Endothelial cell of hepatic sinusoid (primary cell): ENCODE measurements at regions not wholly inside any gene's neighbourhood (a gene's known extent, or its start where the extent isn't known, plus 50 kb on each side); places are given as distances from the start of the nearest gene placed in this dataset.
"Not testable (repeated sequence)": the region's sequence is repeated elsewhere in the genome, so short reads cannot be mapped to it uniquely, and the experiment has no call there.

Source experiments
- in situ Hi-C: cut with HindIII; loops from 2 replicates; pipeline ENCODE4 v1.10.0; 2017; ENCODE audit warnings: low sequenced_read_pairs

DNA sequence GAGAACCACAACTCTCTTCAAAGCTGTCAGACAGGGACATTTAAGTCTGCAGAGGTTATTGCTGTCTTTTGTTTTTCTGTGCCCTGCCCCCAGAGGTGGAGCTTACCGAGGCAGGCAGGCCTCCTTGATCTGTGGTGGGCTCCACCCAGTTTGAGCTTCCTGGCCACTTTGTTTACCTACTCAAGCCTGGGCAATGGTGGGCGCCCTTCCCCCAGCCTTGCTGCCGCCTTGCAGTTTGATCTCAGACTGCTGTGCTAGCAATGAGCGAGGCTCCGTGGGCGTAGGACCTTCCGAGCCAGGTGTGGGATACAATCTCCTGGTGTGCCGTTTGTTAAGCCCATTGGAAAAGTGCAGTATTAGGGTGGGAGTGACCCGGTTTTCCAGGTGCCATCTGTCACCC is 822.1 kb downstream of the KCNMA1 start:
- in situ Hi-C loops: not testable (repeated sequence)

DNA sequence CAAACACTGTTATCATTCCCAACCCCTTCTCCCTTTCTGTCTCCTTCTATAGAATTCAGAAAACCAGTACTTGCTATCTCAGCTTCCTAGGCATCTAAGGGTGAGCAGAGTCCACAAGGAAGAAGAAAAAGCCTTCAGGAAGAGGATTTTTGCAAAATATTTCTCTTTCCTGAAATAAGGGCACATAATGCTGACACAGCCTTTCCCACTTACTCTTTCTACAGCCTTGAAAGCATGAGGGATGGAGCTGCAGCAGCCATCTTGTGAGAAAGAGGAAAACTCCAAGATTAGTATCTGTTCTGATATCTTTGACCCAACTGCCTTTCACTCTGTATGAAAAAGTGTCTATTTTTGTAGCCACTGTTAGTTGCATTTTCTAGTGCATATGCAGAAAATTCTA is 826.2 kb downstream of the KCNMA1 start:
- in situ Hi-C loops: no loop called here

DNA sequence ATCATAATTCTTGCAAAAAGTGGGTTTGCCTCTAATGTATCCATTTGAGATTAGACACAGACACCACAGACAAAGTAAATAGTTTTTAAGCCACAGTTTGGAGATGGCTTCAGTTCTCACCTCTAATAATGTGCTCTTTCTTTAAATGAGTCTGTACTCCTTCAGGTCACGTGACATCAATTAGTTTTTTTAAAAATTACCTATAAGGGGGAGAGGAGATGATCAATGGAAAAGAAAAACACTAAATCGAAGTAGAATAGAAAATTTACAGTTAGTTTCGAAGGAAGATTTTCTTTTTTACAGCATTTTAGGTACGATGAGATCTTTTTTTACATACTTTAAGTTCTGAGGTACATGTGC is 849.2 kb downstream of the KCNMA1 start:
- in situ Hi-C loops: no loop called here

DNA sequence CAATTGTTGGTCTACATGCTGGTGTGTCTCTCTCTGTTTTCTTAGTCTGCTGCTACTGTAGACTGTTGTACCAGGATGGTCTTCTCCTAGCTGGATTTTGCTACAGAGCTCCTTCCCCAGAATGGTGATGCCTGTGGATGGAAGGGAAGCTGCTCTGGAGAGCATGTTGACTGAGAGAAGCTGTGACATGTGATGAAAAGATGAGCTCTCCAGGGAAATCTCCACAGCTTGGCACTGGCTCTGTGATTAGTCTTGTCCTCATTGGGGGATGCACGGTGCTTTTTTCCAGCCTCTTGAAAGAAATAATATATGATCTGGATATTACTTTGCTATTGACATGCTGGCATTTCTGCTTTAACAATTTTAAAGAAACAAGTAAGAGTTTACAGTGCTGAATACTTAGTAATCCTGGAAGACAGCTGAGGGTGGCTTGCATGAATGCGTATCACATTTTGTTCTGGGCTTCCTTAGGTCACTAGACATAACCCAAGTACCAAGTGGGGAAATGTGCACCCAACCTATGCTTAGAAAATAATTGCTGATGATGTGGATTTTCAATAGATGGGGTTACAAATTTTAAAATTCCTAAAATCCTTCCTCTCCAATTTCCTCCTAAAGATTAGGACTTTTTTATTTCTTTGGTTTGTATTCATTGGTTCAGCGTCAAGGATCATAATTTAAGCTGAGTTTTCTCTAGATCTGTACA is 849.7 kb downstream of the KCNMA1 start:
- in situ Hi-C loops: no loop called here

DNA sequence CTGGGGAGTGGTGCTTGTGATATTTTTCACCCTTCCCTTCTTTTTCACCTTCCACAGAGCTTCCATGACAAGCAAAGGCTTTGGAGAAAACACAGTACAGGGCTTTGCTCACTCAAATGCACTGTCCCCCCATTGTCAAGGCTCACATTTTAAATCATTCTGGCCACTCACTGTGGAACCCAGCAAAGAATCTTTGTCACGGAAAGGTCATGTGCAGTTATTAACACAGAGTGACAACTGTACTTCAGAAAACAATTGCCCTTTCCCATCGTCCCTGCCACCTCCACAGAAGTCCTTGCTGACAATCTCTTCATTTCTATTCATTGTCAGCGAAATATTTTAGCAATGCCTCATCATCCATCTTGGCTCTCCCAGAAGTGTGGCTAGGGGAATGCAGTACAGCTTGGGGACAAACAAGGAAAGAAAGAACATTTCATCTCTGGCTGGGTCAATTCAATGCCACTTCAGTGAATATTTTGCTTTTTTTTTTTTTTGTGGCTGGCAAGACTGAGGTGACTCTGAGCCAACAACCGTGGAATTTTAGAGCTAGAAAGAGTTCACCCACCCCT is 851.0 kb downstream of the KCNMA1 start:
- in situ Hi-C loops: no loop called here

DNA sequence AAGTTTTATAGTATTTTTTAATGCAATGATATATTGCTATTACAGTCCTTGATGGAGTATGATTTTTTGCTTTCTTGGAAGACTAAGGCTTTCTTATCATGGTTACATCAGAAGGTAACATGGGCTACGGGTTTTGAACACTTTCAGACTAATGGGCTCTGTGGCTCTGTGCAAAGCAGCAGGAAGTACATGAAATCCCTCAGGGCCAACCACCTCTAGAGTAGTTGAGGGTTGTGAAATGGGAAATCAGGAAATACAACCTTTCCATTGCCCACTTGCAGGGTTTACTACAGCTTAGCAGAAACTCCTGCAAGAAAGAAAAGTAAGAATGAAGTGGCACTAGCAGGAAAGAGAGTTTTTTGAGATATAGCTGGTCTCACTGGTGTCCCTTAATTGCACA is 853.5 kb downstream of the KCNMA1 start:
- in situ Hi-C loops: no loop called here

DNA sequence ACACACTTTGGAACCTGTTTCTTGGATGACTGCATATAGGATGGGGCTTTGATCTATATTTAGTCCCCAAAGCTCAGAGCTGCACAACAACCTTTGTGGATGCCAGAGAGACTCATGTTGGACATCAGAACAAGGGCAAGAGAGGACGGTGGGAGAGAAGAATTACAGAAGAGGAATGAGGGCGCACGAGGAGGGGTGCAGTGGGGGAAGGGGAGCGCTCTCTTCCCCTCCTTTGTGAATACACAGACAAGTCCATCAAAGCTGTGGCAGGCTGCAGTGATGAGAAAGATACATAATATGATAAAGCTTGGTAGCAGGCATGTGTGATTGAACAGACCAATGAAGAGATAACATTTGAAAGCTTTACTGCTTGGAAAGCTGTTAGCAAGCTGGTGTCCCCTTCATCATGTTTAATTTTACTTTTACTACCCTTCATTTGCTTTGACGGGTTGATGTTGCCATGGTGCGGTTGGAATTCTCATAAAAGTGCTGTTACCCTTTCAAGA is 857.8 kb downstream of the KCNMA1 start:
- in situ Hi-C loops: no loop called here

DNA sequence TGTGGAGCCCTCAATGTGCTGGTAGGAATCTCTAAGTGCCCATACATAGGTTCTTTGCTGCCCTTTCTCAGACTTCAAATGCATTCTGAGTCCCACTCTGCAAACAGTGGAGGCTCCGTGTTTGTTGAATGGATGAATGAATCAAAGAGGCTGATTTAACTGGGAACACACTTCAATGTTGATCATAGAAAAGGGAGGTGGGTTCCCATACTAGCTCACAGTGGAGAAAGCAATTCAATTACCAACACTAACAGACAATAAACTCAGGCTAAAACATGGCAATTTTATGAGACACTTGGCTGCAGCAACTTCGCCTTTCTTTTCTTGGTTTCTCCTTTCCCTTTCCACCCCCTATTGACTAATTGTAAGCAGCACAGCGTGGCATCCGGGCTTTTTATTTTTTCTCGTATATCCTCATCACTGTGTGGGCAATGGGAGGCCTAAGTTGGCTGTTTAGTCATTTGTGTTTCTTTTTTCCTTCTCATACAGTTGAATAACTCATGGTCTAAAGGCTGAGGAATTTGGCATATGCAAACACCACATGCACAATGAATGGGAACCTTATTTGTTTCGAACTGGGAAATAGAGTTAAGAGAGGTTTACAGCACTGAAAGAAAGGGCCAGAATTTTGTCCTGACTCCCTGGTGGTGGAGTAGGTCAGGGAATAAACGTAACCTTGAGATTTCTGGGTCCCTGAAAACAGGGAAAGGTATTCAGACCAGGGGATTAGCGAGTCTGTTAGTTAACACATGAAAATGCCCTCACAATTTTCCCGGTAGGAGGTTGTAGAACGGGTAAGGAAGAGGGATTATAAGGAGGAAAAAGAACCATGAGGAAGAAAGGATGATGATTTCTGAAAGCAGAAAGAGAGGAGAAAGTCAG is 858.5 kb downstream of the KCNMA1 start:
- in situ Hi-C loops: no loop called here

DNA sequence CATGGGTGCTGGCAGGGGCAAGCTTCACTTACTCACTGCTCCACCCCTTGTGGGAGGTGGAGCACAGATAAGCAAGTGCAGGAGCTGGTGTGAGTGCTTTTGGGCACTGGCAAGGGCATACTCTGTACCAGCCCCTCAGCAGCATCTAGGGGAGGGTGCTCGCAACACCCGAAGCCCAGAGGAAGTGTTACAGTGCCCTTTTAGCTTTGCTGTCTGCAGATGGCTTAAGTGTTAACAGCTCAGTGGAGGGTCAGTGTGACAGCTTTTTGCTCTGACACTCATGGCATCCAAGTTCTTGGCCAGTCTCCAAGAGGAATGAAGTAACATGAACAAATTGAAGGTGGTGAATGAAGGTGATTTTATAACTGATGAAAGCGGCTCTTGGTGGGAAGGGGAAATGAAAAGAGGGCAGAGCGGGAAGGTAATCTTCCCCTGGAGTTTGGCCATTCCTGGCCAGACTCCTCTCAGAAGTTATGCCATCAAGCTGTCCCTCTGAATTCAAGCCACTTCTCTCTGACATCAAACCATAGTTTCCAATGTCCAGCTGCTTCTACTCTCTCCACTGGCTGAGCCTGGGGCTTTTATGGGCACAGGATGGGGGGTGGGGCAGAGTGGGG is 862.5 kb downstream of the KCNMA1 start:
- in situ Hi-C loops: loop anchor here (5.0 kb wide), 1 partner anchor 67 kb away; no protein-coding TSS in a partner anchor

DNA sequence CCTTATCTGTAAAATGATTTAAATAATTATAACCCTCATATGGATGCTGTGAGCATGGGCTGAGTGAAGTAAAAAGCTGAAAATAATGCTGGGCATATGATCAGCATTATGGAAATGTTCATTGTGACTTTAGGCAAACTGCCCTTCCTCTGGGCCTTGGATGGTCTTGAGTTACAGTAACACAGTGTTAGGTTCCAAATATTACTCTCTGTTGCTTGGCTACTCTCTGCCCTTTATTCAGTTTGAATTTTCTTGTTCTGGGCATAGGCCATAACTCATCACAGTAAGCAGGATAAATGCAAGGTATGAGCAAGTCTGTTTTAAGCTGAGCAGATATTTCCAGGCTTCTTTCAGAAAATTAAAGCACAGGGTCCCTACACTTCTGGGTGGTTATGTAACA is 868.0 kb downstream of the KCNMA1 start:
- in situ Hi-C loops: no loop called here

DNA sequence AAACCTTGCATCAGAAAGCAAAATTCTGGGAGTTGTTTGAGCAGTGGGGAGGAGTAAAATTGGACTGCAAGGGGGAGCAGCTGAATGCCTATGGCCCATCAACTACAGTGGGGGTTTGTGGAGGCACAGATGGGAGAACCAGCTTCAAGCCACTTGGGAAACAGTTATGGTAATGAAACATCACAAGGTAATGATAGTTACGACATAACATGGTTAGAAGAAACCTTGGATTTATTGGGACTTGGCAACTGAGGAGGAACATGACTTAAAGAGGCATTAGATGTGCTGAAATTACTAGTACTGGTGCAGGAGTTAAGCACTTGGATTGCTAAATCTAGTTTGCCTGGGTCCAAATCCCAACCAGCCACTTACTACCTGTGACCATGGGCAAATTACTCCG is 868.4 kb downstream of the KCNMA1 start:
- in situ Hi-C loops: no loop called here

DNA sequence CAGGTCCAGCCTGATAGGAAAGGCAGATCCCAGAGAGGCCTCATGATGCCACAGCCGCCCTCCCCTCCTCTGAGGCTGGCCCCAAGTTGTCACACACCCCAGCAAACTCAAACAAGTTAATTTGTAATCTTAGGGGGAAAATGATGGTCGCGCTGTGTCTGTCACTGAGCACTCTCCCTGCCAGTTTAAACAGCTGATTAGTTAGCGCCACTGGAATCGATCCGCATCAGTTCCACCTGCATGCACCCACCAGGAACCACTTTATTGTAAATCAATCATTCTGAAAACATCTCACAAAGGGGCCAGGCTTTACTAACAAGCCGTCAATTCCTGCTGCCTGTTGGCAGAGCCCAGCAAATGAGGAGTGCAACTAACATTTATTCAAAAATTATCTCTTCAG is 870.9 kb downstream of the KCNMA1 start:
- in situ Hi-C loops: no loop called here

DNA sequence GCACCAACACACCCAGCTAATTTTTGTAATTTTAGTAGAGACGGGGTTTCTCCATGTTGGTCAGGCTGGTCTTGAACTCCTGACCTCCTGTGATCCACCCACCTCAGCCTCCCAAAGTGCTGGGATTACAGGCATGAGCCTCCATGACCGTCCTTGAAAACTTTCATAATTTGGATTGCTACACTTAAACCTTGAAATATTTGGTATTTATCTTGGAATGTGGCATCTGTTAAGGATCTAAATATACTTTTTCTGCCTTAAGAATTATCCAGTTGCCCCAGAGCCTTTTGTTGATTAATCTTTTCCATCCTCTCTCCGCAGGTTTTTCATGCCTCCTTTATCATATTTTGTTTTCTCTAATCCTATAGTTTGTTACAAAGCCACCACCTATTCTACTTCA is 872.7 kb downstream of the KCNMA1 start:
- in situ Hi-C loops: not testable (repeated sequence)

DNA sequence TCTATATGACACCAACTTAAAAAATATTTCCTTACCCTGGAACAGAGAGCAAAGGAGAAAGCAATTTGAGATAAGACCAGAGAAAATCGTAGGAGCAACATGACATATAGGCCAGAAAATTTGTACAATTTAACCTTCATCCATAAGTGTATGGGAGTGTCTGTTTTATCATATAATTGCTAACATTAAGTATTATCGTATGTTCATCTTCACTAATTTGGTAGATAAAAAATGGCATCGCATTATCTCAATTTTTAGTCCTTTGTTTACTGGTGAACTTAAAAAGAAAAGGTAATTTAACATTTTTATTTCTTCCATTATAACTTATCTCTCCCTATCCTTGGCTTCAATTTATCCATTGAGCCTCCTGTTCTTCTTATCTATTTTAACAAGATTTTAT is 873.4 kb downstream of the KCNMA1 start:
- in situ Hi-C loops: no loop called here

DNA sequence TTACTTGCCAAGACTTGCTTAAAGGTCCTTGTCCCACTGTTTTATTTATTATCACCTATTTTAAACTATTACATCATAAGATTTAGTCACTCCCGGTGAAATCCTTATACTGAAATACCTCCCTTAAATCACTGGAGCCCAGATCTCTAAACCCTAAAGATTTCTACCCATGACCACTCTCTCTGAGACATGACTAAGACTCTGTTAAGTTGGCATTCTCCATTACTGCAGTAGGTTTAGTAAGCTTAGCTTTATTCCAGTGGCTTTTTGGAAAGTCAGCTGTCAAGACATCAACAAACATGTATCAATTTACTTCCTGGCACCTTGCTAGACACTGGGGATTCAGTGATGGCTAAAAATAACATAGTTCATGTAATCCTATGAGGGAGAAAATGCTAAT is 874.2 kb downstream of the KCNMA1 start:
- in situ Hi-C loops: no loop called here

DNA sequence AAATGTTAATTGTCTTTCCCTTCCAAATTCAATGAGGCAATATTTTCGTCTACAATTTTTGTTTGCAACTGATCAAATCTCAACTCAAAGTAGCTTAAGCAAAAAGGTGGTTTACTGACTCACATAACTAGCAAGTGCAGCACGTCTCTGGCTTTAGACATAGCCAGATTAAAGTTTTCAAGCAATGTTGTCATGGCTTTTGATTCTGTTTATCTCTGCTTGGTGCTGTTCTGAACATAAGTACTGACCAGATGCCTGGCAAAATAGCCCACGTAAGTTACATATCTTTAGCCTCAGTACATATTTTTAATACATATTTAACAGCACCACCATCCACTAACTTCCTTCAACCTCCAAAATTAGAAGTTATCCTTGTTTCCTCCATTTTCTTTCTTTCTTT is 877.9 kb downstream of the KCNMA1 start:
- in situ Hi-C loops: no loop called here

DNA sequence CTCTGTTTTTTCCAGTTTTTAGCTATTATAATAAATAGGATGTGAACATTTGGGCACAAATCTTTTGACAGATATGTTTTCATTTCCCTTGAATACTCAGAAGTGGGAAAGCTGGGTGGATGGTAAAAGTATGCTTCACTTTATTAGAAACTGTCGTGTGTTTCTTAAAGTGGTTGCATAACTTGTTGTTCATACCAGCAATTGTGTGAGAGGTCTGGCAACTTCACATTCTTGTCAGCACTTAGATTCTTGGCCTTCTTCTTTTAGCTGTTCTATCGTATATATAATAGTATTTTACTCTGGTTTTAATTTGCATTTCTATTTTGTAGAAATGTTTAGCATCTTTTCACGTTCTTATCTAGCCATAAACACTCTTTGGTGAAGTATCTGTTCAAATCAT is 894.4 kb downstream of the KCNMA1 start:
- in situ Hi-C loops: no loop called here

DNA sequence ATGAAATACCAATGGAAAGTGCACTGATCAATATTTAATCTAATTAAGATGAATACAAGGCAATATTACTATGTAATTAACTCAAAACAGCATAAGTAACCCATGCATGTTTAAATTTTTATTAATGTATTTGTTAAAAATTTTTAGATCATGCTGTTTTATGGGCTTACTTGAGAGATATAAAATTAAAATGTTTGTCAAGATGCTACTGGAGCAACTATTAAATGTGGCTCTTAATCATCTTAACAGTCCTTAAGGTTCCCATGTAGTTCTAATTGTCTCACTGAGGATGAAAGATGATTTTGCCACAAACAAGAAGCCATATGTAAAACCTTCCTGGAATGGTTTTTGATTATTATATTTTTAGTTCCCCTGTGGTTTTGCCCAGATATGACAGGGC is 897.1 kb downstream of the KCNMA1 start:
- in situ Hi-C loops: no loop called here

DNA sequence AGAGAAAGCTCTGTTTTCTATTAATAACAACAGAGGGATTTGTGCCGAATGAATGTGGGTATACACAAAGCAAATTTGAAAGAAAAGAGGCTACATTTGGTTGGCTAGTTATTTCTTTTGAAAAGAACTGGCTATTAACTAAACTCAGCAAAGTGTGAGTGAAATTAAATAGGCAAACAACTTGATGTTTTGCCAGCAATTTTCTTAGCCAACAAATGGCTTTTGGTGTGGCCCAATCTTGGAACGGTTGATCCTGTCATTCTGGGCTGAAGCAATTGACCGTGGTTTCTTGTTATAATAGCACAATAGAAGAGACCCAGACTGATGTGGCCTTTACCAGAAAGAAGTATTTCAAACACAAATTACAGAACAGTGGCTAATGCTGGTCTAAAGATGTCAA is 898.6 kb downstream of the KCNMA1 start:
- in situ Hi-C loops: no loop called here

DNA sequence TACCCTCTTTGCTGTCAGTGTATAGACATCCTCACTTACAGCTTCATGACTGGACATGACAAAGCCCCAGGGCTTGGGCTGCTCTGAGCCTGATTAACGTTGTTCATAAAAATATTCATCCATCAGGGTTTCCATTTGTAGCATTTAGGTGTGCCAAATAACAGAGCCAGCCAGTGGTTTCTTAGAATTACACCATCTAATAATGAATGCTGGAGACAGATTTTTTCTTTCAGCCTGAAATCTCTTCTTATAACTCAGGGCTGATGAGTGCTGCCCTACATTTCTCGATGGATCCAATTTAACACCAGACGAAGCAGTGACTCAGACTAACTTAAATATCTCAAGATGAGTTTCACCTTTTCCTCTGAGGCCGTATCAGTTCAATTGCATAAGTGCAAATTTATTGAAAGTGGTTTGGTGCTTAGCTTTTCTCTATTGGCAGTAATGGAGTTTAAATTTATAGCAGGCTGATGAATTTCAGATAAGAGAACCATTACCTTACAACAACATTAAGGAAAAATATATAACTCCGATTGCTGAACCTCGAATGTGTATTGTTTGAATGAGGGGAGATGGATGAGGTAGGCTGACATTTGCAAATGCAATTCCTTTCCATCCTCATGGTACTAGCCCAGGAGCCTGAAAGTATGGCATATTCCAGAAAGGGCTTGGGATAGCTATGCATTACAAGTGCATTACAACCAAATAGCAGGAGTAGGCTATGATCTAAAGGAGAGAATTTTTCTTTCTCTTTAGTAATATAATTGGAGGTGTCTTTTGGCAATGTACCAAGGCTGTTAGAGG is 900.6 kb downstream of the KCNMA1 start:
- in situ Hi-C loops: no loop called here

DNA sequence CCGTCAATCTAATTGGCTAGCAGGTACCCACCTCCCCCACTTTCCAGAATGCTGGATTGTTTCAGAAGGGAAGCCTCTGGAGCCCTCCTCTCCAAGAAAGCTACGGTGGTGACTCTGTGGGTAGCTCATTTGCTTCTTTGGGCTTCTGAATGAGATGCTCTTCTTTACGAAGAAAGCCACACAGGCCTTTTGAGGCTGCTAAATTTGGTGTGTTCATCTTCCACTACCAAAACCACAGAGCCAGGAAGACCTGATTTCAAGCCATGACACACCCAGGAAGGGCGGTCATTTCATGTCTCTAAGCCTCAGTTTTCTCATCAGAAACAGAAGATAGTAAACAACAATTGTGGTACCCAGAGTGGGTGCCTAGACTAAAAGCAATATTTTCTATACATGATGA is 901.2 kb downstream of the KCNMA1 start:
- in situ Hi-C loops: no loop called here
